Right renal pelvis (tissue), 4 donors: ENCODE measurements at regions not wholly inside any gene's neighbourhood (a gene's known extent, or its start where the extent isn't known, plus 50 kb on each side); places are given as distances from the start of the nearest gene placed in this dataset.
"Not testable (repeated sequence)": the region's sequence is repeated elsewhere in the genome, so short reads cannot be mapped to it uniquely, and the experiment has no call there.

Experiments
- DNase-seq, 4 donors: peaks; one replicate each; pipeline ENCODE4 v3.0.0-alpha.2; 2013; ENCODE audit warnings: low read depth in 4 of 4, low spot score in 3 of 4, missing footprints in 1 of 4

- peak in 2 of 4 donors; percentile 27 to 35 for DNase-seq
Observed at GRCh38 chr5:25056836-25057235, 412.1 kb upstream of the CDH10 start.

- DNase-seq: no peak
Observed at GRCh38 chr5:25033658-25034057, 388.9 kb upstream of the CDH10 start.

- no peak for DNase-seq
Observed at GRCh38 chr5:25029004-25029403, 384.2 kb upstream of the CDH10 start.

- no peak for DNase-seq
Observed at GRCh38 chr5:25027526-25027925, 382.7 kb upstream of the CDH10 start.

GRCh38 chr5:25027061-25027460, 382.3 kb upstream of the CDH10 start:
- DNase-seq: no peak

GRCh38 chr5:25025831-25026230, 381.1 kb upstream of the CDH10 start:
- DNase-seq: no peak

- no peak for DNase-seq
Observed at GRCh38 chr5:25020454-25020853, 375.7 kb upstream of the CDH10 start.

- DNase-seq: no peak
Observed at GRCh38 chr5:25009063-25009462, 364.3 kb upstream of the CDH10 start.

- DNase-seq: peak in 1 of 4 donors; percentile 3
Observed at GRCh38 chr5:25006734-25007133, 362.0 kb upstream of the CDH10 start.

GRCh38 chr5:25006237-25006636, 361.5 kb upstream of the CDH10 start:
- no peak for DNase-seq

GRCh38 chr5:25005431-25005830, 360.7 kb upstream of the CDH10 start:
- DNase-seq: no peak

GRCh38 chr5:25002371-25002770, 357.6 kb upstream of the CDH10 start:
- DNase-seq: no peak

GRCh38 chr5:24999732-25000131, 355.0 kb upstream of the CDH10 start:
- DNase-seq: no peak

GRCh38 chr5:24998641-24999040, 353.9 kb upstream of the CDH10 start:
- no peak for DNase-seq

GRCh38 chr5:24986326-24986725, 341.5 kb upstream of the CDH10 start:
- DNase-seq: no peak

- DNase-seq: not testable (repeated sequence)
Observed at GRCh38 chr5:24978552-24978951, 333.8 kb upstream of the CDH10 start.

- DNase-seq: no peak
Observed at GRCh38 chr5:24963611-24964010, 318.8 kb upstream of the CDH10 start.

GRCh38 chr5:24923400-24923799, 278.6 kb upstream of the CDH10 start:
- no peak for DNase-seq

GRCh38 chr5:24918676-24919075, 273.9 kb upstream of the CDH10 start:
- no peak for DNase-seq

GRCh38 chr5:24916863-24917262, 272.1 kb upstream of the CDH10 start:
- no peak for DNase-seq

GRCh38 chr5:24909210-24909609, 264.4 kb upstream of the CDH10 start:
- no peak for DNase-seq

GRCh38 chr5:24906689-24907088, 261.9 kb upstream of the CDH10 start:
- no peak for DNase-seq

GRCh38 chr5:24904981-24905517, 260.3 kb upstream of the CDH10 start:
- no peak for DNase-seq
